Esophagus muscularis mucosa (tissue), 4 donors: ENCODE measurements at regions not wholly inside any gene's neighbourhood (a gene's known extent, or its start where the extent isn't known, plus 50 kb on each side); places are given as distances from the start of the nearest gene placed in this dataset.

Experiments used
- DNase-seq: peaks from one replicate; pipeline ENCODE4 v3.0.0-alpha.2; 2017; ENCODE audit errors: extremely low spot score
- H3K27ac ChIP-seq, 4 donors: fragments of 200-600 bp; sonication (generic); replicated peaks in 1 of 4; 1 replicate in 3 of 4; 2 replicates in 1 of 4; pipeline ENCODE4 v1.5.1; 2016 to 2019; ENCODE audit warnings: mild to moderate bottlenecking in 1 of 4
- H3K27me3 ChIP-seq, 4 donors: fragments of 200-600 bp; sonication (generic); one replicate each; pipeline versions ENCODE4 v1.5.1 to v1.6.0; 2016 to 2019
- H3K36me3 ChIP-seq, 4 donors: fragments of 200-600 bp; sonication (generic); one replicate each; pipeline ENCODE4 v1.5.1; 2016 to 2019
- H3K4me1 ChIP-seq, 4 donors: fragments of 200-600 bp; sonication (generic); one replicate each; pipeline ENCODE4 v1.5.1; 2016 to 2019
- H3K4me3 ChIP-seq, 4 donors: fragments of 200-600 bp; sonication (generic); 1 replicate in 2 of 4; 2 replicates in 2 of 4; pipeline ENCODE4 v1.5.1; 2016 to 2019; ENCODE audit warnings: mild to moderate bottlenecking in 4 of 4, moderate library complexity in 1 of 4
- H3K9me3 ChIP-seq, 4 donors: fragments of 200-600 bp; sonication (generic); 1 replicate in 3 of 4; 2 replicates in 1 of 4; pipeline ENCODE4 v1.5.1; 2016 to 2019
- EP300 ChIP-seq: sonication (generic); formaldehyde crosslinking; IDR thresholded peaks from one replicate; pipeline ENCODE4 v1.6.1; 2017; ENCODE audit warnings: antibody characterized with exemption
- POLR2A ChIP-seq: fragments of 450-650 bp; IDR thresholded peaks from one replicate; pipeline ENCODE4 v1.6.1; 2017; ENCODE audit warnings: antibody characterized with exemption, moderate library complexity, mild to moderate bottlenecking, low read depth
- POLR2AphosphoS5 ChIP-seq, 2 donors: sonication (generic); formaldehyde crosslinking; IDR thresholded peaks; one replicate each; pipeline ENCODE4 v1.6.1; 2017; ENCODE audit warnings: antibody characterized with exemption in 2 of 2
- WGBS: methylation state at CpG from one replicate; pipeline ENCODE4 v1.1.5; 2018; 5-methylcytosine and 5-hydroxymethylcytosine counted together
- intact Hi-C: fragments of 100-400 bp; cut with DNase I; formaldehyde crosslinking; loops from one replicate; pipeline ENCODE4 v1.15.1; 2023
- TF ChIP-seq, protein P1 (sequence below), 3 experiments: fragments of 200-600 bp in 2 of 3; fragments of 450-650 bp in 1 of 3; sonication (generic) in 2 of 3; IDR thresholded peaks; one replicate each; pipeline ENCODE4 v1.5.1; 2017 to 2019; ENCODE audit warnings: antibody characterized with exemption in 3 of 3, mild to moderate bottlenecking in 2 of 3, moderate library complexity in 1 of 3

DNA sequence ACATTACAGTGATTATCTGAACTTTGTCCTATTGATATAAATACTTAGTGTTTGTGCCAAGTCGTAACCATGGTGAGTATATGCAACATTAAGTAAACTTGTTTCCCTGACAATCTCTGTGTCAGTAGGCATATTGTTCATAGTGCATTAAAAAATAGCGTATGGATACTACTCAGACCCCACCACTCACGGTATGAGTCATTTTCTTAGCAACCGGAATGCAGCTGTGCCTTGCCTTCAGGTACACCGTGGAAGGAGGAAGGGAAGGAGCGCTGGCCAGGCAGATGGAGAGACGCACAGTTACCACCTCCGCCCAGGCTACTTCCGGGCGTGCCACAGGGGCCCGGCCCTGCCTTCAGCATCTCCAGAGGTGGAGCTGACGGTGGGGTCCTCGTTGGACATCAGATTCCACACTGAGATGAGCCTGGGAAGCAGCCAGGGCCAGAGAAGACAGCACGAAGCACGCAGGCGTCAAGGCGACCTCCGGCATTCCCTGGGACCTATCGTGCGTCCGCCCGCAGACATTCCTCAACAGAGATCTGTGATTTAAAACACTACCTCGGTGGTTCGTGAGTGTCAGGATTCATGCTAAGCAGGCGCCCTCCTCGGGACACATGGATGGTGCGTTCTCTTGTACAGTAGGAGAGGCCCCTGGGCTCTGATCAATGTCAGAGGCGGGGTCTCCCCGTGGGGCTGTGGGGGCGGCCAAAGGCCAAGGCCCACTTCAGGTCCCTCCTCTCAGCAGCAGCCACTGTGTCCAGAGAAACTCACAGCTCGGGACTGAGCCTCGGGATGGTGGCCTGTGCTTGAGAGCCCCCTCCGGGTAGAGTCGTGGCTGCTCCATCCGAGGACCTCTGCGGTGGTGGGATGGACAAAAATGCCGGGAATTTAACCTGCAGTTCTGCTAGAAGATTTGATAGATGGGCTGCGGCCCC lies 82.2 kb upstream of the HDAC4 start:
- WGBS: 77% methylated on average over 37 of the region's 38 CpGs
- no peak for TF ChIP-seq POLR2A
- TF ChIP-seq, protein P1, sequence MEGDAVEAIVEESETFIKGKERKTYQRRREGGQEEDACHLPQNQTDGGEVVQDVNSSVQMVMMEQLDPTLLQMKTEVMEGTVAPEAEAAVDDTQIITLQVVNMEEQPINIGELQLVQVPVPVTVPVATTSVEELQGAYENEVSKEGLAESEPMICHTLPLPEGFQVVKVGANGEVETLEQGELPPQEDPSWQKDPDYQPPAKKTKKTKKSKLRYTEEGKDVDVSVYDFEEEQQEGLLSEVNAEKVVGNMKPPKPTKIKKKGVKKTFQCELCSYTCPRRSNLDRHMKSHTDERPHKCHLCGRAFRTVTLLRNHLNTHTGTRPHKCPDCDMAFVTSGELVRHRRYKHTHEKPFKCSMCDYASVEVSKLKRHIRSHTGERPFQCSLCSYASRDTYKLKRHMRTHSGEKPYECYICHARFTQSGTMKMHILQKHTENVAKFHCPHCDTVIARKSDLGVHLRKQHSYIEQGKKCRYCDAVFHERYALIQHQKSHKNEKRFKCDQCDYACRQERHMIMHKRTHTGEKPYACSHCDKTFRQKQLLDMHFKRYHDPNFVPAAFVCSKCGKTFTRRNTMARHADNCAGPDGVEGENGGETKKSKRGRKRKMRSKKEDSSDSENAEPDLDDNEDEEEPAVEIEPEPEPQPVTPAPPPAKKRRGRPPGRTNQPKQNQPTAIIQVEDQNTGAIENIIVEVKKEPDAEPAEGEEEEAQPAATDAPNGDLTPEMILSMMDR (IDR thresholded peaks at IDR 0.05): no peak
- TF ChIP-seq EP300: no peak
- TF ChIP-seq POLR2AphosphoS5 (IDR thresholded peaks at IDR 0.05): no peak

DNA sequence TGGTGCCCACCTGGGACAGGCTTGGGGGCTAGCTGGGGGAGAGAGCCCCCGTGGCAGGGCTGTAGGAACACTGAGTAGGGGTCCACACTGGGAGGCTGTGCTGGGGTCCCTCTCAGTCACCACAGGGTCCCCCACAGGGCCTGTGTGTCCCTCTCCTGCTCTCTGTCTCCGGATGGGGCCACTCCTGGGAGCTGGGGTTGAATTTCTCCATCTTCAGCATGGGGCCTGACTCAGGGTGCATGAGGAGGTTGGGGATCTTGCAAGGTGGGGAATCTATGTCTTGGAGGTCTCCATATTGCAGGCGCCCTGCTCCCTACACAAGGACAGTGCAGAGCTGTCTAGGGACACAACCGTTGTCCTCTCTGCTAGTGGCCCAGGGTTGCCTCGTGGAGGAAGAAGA lies 78.7 kb upstream of the HDAC4 start:
- intact Hi-C loops: no loop called here
- no peak for DNase-seq
- Histone ChIP-seq H3K4me3 (no peak overlapping the region), H3K4me1 (no peaks in the 10 kb centered on the region), H3K36me3 (no peaks in the 10 kb centered on the region), H3K9me3 (no peaks in the 10 kb centered on the region), H3K27ac (no peak overlapping the region), H3K27me3 (peaks cover 0 to 8% (median 0%) of the 10 kb centered on the region in 4 donors)
- WGBS: 100% methylated on average over 3 of the region's 5 CpGs
- TF ChIP-seq, protein P1 (IDR thresholded peaks at IDR 0.05): no peak
- TF ChIP-seq POLR2AphosphoS5 (IDR thresholded peaks at IDR 0.05): no peak
- TF ChIP-seq POLR2A: no peak

More for the DNA sequence above, 82.2 kb upstream of the HDAC4 start:
- no peaks in the 10 kb centered on the region for H3K4me1 ChIP-seq
- intact Hi-C loops: no loop called here
- H3K27me3 ChIP-seq: peaks cover 0 to 8% (median 0%) of the 10 kb centered on the region in 4 donors
- H3K36me3 ChIP-seq: no peaks in the 10 kb centered on the region
- no peak for DNase-seq
- no peak overlapping the region for H3K4me3 ChIP-seq
- H3K27ac ChIP-seq: no peak overlapping the region
- no peaks in the 10 kb centered on the region for H3K9me3 ChIP-seq

DNA sequence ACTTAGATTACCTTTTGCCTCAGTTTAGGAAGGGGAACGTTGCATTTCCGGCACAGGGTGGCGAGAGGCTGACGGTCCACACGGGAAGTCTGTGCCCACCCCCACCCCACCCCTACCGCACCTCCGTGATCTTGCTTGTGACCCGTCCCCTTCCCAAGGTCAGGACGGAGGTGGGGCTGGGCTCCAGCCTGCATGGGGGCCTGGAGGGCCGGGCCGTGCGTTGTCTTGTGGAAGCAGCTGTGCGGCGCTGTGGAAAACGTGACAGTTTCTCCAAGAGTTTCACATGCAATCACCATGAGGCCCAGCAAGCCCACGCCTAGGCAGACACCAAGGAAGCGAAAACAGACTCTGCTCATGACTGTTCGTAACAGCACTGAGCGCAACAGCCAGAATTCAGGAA lies 76.8 kb upstream of the HDAC4 start:
- Histone ChIP-seq H3K36me3 (no peaks in the 10 kb centered on the region), H3K27me3 (no peaks in the 10 kb centered on the region), H3K9me3 (no peaks in the 10 kb centered on the region), H3K4me1 (no peaks in the 10 kb centered on the region), H3K4me3 (no peak overlapping the region), H3K27ac (no peak overlapping the region)
- WGBS: 90% methylated on average over 19 of the region's 19 CpGs
- DNase-seq: no peak
- intact Hi-C loops: no loop called here
- TF ChIP-seq POLR2A: no peak
- TF ChIP-seq EP300: no peak

DNA sequence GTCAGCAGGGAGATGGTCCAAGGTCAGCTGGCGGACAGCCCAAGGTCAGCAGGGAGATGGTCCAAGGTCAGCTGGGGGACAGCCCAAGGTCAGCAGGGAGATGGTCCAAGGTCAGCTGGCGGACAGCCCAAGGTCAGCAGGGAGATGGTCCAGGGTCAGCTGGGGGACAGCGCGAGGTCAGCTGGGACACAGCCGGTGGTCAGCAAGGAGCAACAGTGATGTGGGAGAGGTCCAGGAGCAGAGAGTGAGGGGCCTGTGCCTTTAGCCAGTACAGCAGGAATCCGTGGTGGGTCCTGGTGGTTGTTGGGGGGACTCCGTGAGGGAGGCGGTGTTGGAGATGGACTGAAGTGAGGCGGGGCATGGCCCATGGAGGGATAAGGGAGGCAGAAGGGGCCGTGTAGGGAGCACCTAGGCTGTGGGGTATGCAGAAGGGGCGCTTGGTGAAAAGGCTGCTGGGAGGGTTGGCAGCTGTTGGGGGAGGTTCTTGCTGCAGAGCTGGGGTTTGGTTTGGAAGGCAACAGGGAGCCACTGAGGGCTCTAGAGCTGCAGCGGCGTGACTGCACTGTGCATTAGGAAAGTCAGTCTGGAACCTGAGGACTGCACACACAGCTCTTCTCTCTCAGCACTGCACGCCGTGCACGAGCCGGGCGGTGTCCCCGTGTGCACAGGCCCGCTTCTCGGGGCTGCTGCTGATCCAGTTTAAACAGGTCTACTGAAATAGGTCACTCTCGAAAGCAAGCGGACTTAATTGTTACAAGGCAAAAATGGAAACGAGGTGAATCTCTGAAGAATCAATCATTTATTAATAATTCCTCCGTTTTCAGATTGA lies 76.2 kb upstream of the HDAC4 start:
- Histone ChIP-seq H3K36me3 (no peaks in the 10 kb centered on the region), H3K4me3 (no peak overlapping the region), H3K27ac (no peak overlapping the region), H3K4me1 (no peaks in the 10 kb centered on the region), H3K9me3 (no peaks in the 10 kb centered on the region), H3K27me3 (no peaks in the 10 kb centered on the region)
- 90% methylated on average over 24 of the region's 25 CpGs for WGBS
- TF ChIP-seq, protein P1 (IDR thresholded peaks at IDR 0.05): no peak
- no peak for TF ChIP-seq POLR2AphosphoS5 (IDR thresholded peaks at IDR 0.05)
- no peak for TF ChIP-seq POLR2A
- TF ChIP-seq EP300: no peak
- DNase-seq: no peak
- intact Hi-C loops: no loop called here

DNA sequence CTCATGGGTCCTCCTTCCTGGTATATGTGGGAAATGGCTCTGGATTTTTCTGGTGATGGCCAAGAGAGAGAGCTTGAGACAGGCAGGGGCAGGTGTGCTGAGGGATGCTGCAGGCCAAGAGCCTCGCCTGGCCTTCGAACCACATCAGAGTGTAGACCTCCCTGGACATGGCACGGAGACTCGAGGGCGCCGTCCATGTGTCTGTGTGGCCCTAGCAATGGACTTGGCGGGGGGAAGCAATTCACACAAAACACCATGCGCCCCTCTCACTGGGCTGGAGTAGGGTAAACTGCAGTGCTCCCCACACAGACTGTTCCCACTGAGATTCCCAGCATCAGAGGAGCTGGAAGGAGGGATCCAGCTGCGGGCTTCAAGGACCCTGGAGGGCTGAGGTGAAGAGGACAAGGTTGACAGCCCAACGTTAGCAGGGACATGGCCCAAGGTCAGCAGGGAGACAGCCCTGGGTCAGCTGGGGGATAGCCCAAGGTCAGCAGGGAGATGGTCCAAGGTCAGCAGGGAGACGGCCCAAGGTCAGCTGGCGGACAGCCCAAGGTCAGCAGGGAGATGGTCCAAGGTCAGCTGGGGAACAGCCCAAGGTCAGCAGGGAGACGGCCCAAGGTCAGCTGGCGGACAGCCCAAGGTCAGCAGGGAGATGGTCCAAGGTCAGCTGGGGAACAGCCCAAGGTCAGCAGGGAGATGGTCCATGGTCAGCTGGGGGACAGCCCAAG lies 75.4 kb upstream of the HDAC4 start:
- 89% methylated on average over 14 of the region's 14 CpGs for WGBS
- Histone ChIP-seq H3K4me1 (no peaks in the 10 kb centered on the region), H3K27ac (no peak overlapping the region), H3K4me3 (no peak overlapping the region), H3K27me3 (no peaks in the 10 kb centered on the region), H3K9me3 (no peaks in the 10 kb centered on the region), H3K36me3 (no peaks in the 10 kb centered on the region)
- intact Hi-C loops: no loop called here
- DNase-seq: no peak
- no peak for TF ChIP-seq POLR2A
- TF ChIP-seq EP300: no peak
- TF ChIP-seq, protein P1 (IDR thresholded peaks at IDR 0.05): no peak
- TF ChIP-seq POLR2AphosphoS5 (IDR thresholded peaks at IDR 0.05): no peak
